Common myeloid progenitor, CD34-positive (primary cell): ENCODE measurements at regions not wholly inside any gene's neighbourhood (a gene's known extent, or its start where the extent isn't known, plus 50 kb on each side); places are given as distances from the start of the nearest gene placed in this dataset.

ENCODE experiments used
- CTCF ChIA-PET: fragments of 350-600 bp; sonication (Branson Sonifier 250); formaldehyde crosslinking; loops from one replicate; lab custom pipeline; 2021; ENCODE audit warnings: antibody characterized with exemption; lab: Charles Lee
- POLR2A ChIA-PET: fragments of 350-600 bp; sonication (Branson Sonifier 250); formaldehyde crosslinking; loops from one replicate; lab custom pipeline; 2021; ENCODE audit warnings: antibody characterized with exemption; lab: Charles Lee
- DNase-seq, 3 donors: peaks; one replicate each; pipeline versions ENCODE4 v3.0.0 to v3.0.0-alpha.2; 2013
- H3K27ac ChIP-seq, 2 experiments: 1 replicate in 1 of 2; 2 replicates in 1 of 2; pipeline ENCODE4 v1.7.0; 2013; ENCODE audit warnings: inconsistent platforms in 2 of 2, low read length in 2 of 2, mild to moderate bottlenecking in 2 of 2, low read depth in 1 of 2, moderate library complexity in 1 of 2; ENCODE audit not compliant: severe bottlenecking in 2 of 2, insufficient read depth in 1 of 2, poor library complexity in 1 of 2
- H3K27me3 ChIP-seq, 5 experiments: replicated peaks in 2 of 5; 1 replicate in 3 of 5; 2 replicates in 2 of 5; pipeline versions ENCODE4 v1.6.1 to v1.7.0; 2013; ENCODE audit warnings: low read length in 4 of 5, mild to moderate bottlenecking in 2 of 5, moderate library complexity in 2 of 5, inconsistent platforms in 1 of 5; ENCODE audit not compliant: insufficient read depth in 5 of 5, control insufficient read depth in 4 of 5
- H3K36me3 ChIP-seq, 4 experiments: 1 replicate in 2 of 4; 2 replicates in 2 of 4; pipeline versions ENCODE4 v1.6.1 to v1.7.0; 2013; ENCODE audit warnings: low read length in 3 of 4, control low read depth in 1 of 4, mild to moderate bottlenecking in 1 of 4; ENCODE audit not compliant: control insufficient read depth in 4 of 4, insufficient read depth in 4 of 4
- H3K4me1 ChIP-seq, 4 experiments: 1 replicate in 3 of 4; 2 replicates in 1 of 4; pipeline versions ENCODE4 v1.6.1 to v1.7.1; 2013; ENCODE audit warnings: low read length in 3 of 4, mild to moderate bottlenecking in 3 of 4, control low read depth in 1 of 4, inconsistent platforms in 1 of 4, moderate library complexity in 1 of 4; ENCODE audit not compliant: control insufficient read depth in 4 of 4, insufficient read depth in 4 of 4; ENCODE audit errors: control extremely low read depth in 1 of 4
- H3K4me3 ChIP-seq, 7 experiments: 1 replicate in 4 of 7; 2 replicates in 3 of 7; pipeline versions ENCODE4 v1.5.1 to v1.7.0; 2013; ENCODE audit warnings: mild to moderate bottlenecking in 7 of 7, low read length in 6 of 7, moderate library complexity in 6 of 7, inconsistent platforms in 2 of 7, low read depth in 2 of 7, control low read depth in 1 of 7; ENCODE audit not compliant: insufficient read depth in 4 of 7, control insufficient read depth in 1 of 7; ENCODE audit errors: extremely low read depth in 1 of 7
- H3K9me3 ChIP-seq, 5 experiments: 1 replicate in 4 of 5; 2 replicates in 1 of 5; pipeline versions ENCODE4 v1.6.1 to v1.7.1; 2013; ENCODE audit warnings: low read length in 4 of 5, mild to moderate bottlenecking in 2 of 5, inconsistent platforms in 1 of 5, low read depth in 1 of 5, moderate library complexity in 1 of 5; ENCODE audit not compliant: control insufficient read depth in 4 of 5, insufficient read depth in 2 of 5; ENCODE audit errors: control extremely low read depth in 1 of 5
- WGBS: methylation state at CpG from one replicate; pipeline ENCODE4 v1.1.5; 2013; ENCODE audit not compliant: insufficient coverage; 5-methylcytosine and 5-hydroxymethylcytosine counted together

DNA sequence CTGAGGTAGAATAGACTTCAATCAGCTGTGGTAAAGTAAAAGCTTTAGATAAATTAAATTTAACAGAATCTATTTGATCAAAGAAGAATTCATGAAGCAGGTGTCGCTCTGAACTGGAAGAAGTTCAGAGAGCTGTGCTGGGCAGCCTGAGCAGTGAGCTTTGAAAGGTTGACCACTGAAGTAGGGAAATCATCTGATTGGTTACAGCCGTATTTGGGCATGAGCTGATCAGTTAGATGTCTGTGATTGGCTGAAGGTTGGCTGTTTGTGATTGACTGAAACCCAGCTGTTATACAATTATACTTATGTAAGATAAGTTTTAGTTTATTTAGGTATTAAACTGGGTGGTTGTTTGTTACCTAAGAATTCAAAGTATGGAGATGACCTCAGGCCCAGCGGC is 1174.6 kb downstream of the CDH9 start:
- no peak overlapping the region for H3K4me3 ChIP-seq
- H3K27me3 ChIP-seq, result no peaks in the 10 kb centered on the region
- ChIA-PET CTCF (no interaction called here), POLR2A (no interaction called here)
- WGBS, result 95% methylated on average over 2 of the region's 3 CpGs
- no peaks in the 10 kb centered on the region for H3K36me3 ChIP-seq
- no peaks in the 10 kb centered on the region for H3K4me1 ChIP-seq
- no peak for DNase-seq
- H3K9me3 ChIP-seq, result no peaks in the 10 kb centered on the region
- no peak overlapping the region for H3K27ac ChIP-seq

DNA sequence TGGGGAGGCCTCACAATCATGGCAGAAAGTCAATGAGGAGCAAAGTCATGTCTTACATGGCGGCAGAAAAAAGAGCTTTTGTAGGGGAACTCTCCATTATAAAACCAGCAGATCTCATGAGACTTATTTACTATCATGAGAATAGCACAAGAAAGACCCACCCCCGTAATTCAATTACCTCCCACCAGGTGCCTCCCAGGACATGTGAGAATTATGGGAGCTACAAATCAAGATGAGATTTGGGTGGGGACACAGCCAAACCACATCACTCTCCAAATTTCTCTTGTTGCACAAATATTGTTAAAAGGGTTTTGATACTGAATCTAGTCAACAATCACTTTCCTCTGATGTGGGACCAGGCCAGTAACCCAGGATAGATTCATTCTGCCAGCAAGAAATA is 1176.1 kb downstream of the CDH9 start:
- ChIA-PET CTCF (no interaction called here), POLR2A (no interaction called here)
- no CpG with 5 or more reads among the region's 2 CpGs for WGBS
- DNase-seq, result peak in 2 of 3 donors; percentile 10 to 12
- no peaks in the 10 kb centered on the region for H3K9me3 ChIP-seq
- H3K27me3 ChIP-seq, result no peaks in the 10 kb centered on the region
- no peaks in the 10 kb centered on the region for H3K36me3 ChIP-seq
- no peaks in the 10 kb centered on the region for H3K4me1 ChIP-seq
- no peak overlapping the region for H3K27ac ChIP-seq
- H3K4me3 ChIP-seq, result no peak overlapping the region

DNA sequence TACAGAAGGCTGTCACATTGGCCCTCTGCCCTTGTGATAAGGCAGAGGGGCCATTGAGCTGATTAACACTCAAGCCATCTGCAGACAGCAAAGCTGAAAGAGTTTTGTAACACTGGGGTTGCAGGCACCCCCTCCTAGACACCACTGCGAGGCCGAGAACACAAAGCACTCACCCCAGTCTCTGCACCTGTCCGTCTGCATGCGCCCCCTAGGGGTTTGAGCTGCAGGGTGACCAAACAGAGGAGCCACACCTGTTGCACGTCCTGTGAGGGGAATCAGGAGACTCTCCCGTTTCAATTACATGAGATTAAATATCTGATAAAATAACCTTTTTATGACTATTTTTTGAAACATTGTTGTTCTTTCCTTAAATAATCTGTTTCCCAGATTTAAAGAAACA is 1180.4 kb downstream of the CDH9 start:
- WGBS, result 79% methylated on average over 2 of the region's 6 CpGs
- ChIA-PET POLR2A (no interaction called here), CTCF (no interaction called here)
- Histone ChIP-seq H3K4me1 (no peaks in the 10 kb centered on the region), H3K27me3 (no peaks in the 10 kb centered on the region), H3K27ac (no peak overlapping the region), H3K9me3 (no peaks in the 10 kb centered on the region), H3K4me3 (no peak overlapping the region), H3K36me3 (no peaks in the 10 kb centered on the region)
- peak in 1 of 3 donors; percentile 7 for DNase-seq

DNA sequence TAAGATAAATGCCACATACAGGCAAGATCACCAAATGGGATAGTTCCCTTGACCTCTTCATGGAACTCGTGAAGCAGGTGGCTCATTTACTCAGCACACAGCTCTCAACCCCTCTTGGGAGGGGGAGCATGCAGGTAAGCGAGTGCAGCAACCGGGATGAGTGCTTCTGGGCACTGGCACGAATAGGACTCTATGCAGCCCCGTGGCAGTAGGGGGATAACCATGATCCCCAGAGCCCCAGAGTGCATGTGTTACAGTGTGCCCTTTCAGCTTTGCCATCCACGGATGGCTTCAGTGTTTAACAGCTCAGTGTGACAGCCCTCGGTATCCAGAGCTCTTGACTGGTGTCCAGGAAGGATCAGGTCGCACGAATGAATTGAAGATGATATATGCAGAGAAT is 1187.1 kb downstream of the CDH9 start:
- H3K4me3 ChIP-seq, result no peak overlapping the region
- no peaks in the 10 kb centered on the region for H3K36me3 ChIP-seq
- WGBS, result 85% methylated on average over 9 of the region's 9 CpGs
- no peaks in the 10 kb centered on the region for H3K9me3 ChIP-seq
- ChIA-PET POLR2A (no interaction called here), CTCF (no interaction called here)
- no peaks in the 10 kb centered on the region for H3K4me1 ChIP-seq
- H3K27ac ChIP-seq, result no peak overlapping the region
- DNase-seq, result no peak
- H3K27me3 ChIP-seq, result no peaks in the 10 kb centered on the region

DNA sequence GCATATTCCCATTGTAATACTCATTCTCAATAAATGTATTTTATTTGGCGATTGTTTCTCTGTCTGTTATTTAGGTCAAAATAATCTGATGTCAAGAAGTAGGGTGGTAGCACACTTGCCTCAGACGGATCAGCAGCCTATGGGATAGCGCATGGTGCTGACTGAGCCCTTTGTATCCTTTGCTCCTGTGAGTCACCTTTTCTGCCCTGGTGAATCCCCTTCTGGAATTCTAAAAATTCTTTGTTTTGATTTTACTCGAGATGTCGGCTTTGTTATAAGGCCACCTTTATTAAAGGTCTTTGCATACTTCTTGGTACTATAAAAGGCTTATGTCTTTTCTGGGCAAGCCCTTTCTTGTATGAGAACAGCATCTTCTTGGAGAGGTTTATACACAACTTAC is 1187.8 kb downstream of the CDH9 start:
- H3K9me3 ChIP-seq, result no peaks in the 10 kb centered on the region
- H3K4me3 ChIP-seq, result no peak overlapping the region
- CTCF ChIA-PET, result no interaction called here
- H3K36me3 ChIP-seq, result no peaks in the 10 kb centered on the region
- WGBS, result 95% methylated on average over 2 of the region's 5 CpGs
- no peak overlapping the region for H3K27ac ChIP-seq
- no peaks in the 10 kb centered on the region for H3K27me3 ChIP-seq
- no peaks in the 10 kb centered on the region for H3K4me1 ChIP-seq
- DNase-seq, result no peak
- POLR2A ChIA-PET, result no interaction called here

DNA sequence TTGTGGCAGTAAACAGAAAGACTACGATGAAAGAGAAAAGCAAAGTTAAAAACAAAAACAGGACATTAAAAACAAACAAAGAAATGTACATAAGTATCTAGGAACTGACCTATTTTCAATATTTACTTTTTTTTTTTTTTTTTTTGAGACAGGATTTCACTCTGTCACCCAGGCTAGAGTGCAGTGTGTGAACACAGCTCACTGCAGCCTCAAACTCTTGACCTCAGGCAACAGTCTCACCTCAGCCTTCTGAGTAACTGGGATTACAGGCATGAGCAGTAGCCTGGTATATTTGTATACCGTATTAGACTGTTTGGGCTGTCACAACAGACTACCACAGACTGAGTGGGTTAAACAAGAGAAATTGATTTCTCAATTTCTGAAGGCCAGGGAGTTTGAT is 1189.1 kb downstream of the CDH9 start:
- CTCF ChIA-PET, result no interaction called here
- WGBS, result 100% methylated on average over 1 of the region's 2 CpGs

DNA sequence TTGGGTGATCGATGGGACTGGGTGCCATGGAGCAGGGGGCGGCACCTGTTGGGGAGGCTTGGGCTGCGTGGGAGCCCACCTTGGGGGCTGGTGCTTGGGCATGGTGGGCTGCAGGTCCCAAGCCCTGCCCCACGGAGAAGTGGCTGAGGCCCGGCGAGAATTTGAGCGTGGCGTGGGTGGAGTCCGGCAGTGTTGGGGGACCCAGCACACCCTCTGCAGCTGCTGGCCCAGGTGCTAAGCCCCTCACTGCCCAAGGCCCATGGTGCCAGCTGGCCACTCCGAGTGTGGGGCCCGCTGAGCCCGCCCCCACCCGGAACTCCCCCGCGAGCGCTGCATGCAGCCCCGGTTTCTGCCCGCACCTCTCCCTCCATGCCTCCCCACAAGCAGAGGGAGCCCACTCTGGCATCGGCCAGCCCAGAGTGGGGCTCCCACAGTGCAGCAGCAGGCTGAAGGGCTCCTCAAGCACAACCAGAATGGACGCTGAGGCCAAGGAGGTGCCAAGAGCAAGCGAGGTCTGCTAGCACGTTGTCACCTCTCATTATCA is 1178.6 kb upstream of the CDH10 start:
- POLR2A ChIA-PET, result no interaction called here

More for the DNA sequence above, 1189.1 kb downstream of the CDH9 start:
- Histone ChIP-seq H3K4me1 (no peaks in the 10 kb centered on the region), H3K27me3 (no peaks in the 10 kb centered on the region), H3K27ac (no peak overlapping the region), H3K9me3 (no peaks in the 10 kb centered on the region), H3K36me3 (no peaks in the 10 kb centered on the region), H3K4me3 (no peak overlapping the region)
- POLR2A ChIA-PET, result no interaction called here
- no peak for DNase-seq

More for the DNA sequence above, 1178.6 kb upstream of the CDH10 start:
- WGBS, result 95% methylated on average over 15 of the region's 22 CpGs
- Histone ChIP-seq H3K36me3 (no peaks in the 10 kb centered on the region), H3K4me3 (no peak overlapping the region), H3K4me1 (no peaks in the 10 kb centered on the region), H3K27ac (no peak overlapping the region), H3K9me3 (peaks cover 0 to 3% (median 0%) of the 10 kb centered on the region in 5 experiments), H3K27me3 (no peaks in the 10 kb centered on the region)
- CTCF ChIA-PET, result no interaction called here
- no peak for DNase-seq
